Endodermal cell (in vitro differentiated cells): ENCODE measurements at regions not wholly inside any gene's neighbourhood (a gene's known extent, or its start where the extent isn't known, plus 50 kb on each side); places are given as distances from the start of the nearest gene placed in this dataset.
"Not testable (repeated sequence)": the region's sequence is repeated elsewhere in the genome, so short reads cannot be mapped to it uniquely, and the experiment has no call there.

Experiments used
- DNase-seq: peaks from one replicate; pipeline ENCODE4 v3.0.0-alpha.2; 2017
- H3K27ac ChIP-seq: 2 replicates; pipeline ENCODE4 v1.5.1; 2013; ENCODE audit warnings: mild to moderate bottlenecking, low read depth, low read length, moderate library complexity
- H3K27me3 ChIP-seq: 2 replicates; pipeline ENCODE4 v1.6.1; 2013; ENCODE audit warnings: mild to moderate bottlenecking, low read length, moderate library complexity; ENCODE audit not compliant: insufficient read depth, control insufficient read depth, poor library complexity, severe bottlenecking
- H3K36me3 ChIP-seq: 2 replicates; pipeline ENCODE4 v1.7.0; 2013; ENCODE audit warnings: mild to moderate bottlenecking, low read length, moderate library complexity; ENCODE audit not compliant: control insufficient read depth, insufficient read depth
- H3K4me1 ChIP-seq: one replicate; pipeline ENCODE4 v1.7.0; 2013; ENCODE audit warnings: low read length; ENCODE audit not compliant: control insufficient read depth, insufficient read depth
- H3K4me3 ChIP-seq: 2 replicates; pipeline ENCODE4 v1.5.1; 2013; ENCODE audit warnings: mild to moderate bottlenecking, low read length, moderate library complexity
- H3K9ac ChIP-seq: 2 replicates; pipeline ENCODE4 v1.6.1; 2013; ENCODE audit warnings: mild to moderate bottlenecking, low read length, moderate library complexity; ENCODE audit not compliant: poor library complexity, severe bottlenecking; ENCODE audit errors: extremely low read depth
- H3K9me3 ChIP-seq: 2 replicates; pipeline ENCODE4 v1.6.1; 2013; ENCODE audit warnings: mild to moderate bottlenecking, low read length, moderate library complexity; ENCODE audit not compliant: control insufficient read depth
- H3K27ac Mint-ChIP-seq: 2 replicates; pipeline ENCODE4 v1.8.0; 2020; ENCODE audit warnings: mixed read lengths
- H3K27me3 Mint-ChIP-seq: 2 replicates; pipeline ENCODE4 v1.8.0; 2021; ENCODE audit warnings: mild to moderate bottlenecking, mixed read lengths; ENCODE audit not compliant: insufficient read depth
- H3K36me3 Mint-ChIP-seq: 2 replicates; pipeline ENCODE4 v1.8.0; 2020; ENCODE audit warnings: low read depth, mixed read lengths
- H3K4me1 Mint-ChIP-seq: 2 replicates; pipeline ENCODE4 v1.8.0; 2020; ENCODE audit warnings: mixed read lengths
- H3K4me3 Mint-ChIP-seq: 2 replicates; pipeline ENCODE4 v1.8.0; 2020; ENCODE audit warnings: mild to moderate bottlenecking, moderate library complexity, mixed read lengths
- H3K9me3 Mint-ChIP-seq: 2 replicates; pipeline ENCODE4 v1.8.0; 2020; ENCODE audit warnings: mild to moderate bottlenecking, mixed read lengths
- WGBS, 2 experiments: methylation state at CpG; one replicate each; pipeline versions ENCODE4 v1.1.5 to v1.1.7; 2013; ENCODE audit warnings: missing lambda C conversion rate in 2 of 2, mixed read lengths in 1 of 2; ENCODE audit not compliant: insufficient coverage in 1 of 2, insufficient read length in 1 of 2; 5-methylcytosine and 5-hydroxymethylcytosine counted together
- TF ChIP-seq, protein P1 (sequence below): fragments of 200-600 bp; sonication (generic); conservative IDR thresholded peaks from 2 replicates; pipeline ENCODE4 v1.5.0; 2021; ENCODE audit warnings: antibody characterized with exemption, mild to moderate bottlenecking

DNA sequence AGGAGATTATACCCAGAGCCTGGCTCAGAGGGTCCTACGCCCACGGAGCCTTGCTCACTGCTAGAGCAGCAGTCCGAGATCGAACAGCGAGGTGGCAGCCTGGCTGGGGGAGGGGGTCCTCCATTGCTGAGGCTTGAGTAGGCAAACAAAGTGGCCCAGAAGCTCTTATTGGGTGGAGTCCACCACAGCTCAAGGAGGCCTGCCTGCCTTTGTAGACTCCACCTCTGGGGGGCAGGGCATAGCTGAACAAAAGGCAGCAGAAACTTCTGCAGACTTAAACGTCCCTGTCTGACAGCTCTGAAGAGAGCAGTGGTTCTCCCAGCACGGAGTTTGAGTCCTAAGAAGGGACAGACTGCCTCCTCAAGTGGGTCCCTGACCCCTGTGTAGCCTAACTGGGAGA, 75.0 kb downstream of the TRIM27 start:
- Mint-ChIP-seq H3K4me3 (peak overlapping the region; percentile 55), H3K27ac (peak overlapping the region; percentile 78), H3K27me3 (peaks cover 49% of the 10 kb centered on the region), H3K9me3 (peaks cover 13% of the 10 kb centered on the region)
- TF ChIP-seq, protein P1, sequence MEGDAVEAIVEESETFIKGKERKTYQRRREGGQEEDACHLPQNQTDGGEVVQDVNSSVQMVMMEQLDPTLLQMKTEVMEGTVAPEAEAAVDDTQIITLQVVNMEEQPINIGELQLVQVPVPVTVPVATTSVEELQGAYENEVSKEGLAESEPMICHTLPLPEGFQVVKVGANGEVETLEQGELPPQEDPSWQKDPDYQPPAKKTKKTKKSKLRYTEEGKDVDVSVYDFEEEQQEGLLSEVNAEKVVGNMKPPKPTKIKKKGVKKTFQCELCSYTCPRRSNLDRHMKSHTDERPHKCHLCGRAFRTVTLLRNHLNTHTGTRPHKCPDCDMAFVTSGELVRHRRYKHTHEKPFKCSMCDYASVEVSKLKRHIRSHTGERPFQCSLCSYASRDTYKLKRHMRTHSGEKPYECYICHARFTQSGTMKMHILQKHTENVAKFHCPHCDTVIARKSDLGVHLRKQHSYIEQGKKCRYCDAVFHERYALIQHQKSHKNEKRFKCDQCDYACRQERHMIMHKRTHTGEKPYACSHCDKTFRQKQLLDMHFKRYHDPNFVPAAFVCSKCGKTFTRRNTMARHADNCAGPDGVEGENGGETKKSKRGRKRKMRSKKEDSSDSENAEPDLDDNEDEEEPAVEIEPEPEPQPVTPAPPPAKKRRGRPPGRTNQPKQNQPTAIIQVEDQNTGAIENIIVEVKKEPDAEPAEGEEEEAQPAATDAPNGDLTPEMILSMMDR: peak; percentile 61
- H3K9ac ChIP-seq, H3K36me3 Mint-ChIP-seq, H3K4me1 Mint-ChIP-seq, H3K9me3 ChIP-seq, H3K4me3 ChIP-seq, H3K27ac ChIP-seq, H3K27me3 ChIP-seq, H3K4me1 ChIP-seq, H3K36me3 ChIP-seq: not testable (repeated sequence)
- WGBS, 2 experiments: 67% methylated on average over 7 of the region's 7 CpGs; no CpG with 5 or more reads in 1 of the 2 experiments
- DNase-seq: peak; percentile 85
